CD14-positive monocyte (primary cell): ENCODE measurements at regions not wholly inside any gene's neighbourhood (a gene's known extent, or its start where the extent isn't known, plus 50 kb on each side); places are given as distances from the start of the nearest gene placed in this dataset.

ENCODE experiments used
- DNase-seq, 3 donors: peaks; one replicate each; pipeline ENCODE4 v3.0.0-alpha.2; 2011 to 2022
- H2AFZ ChIP-seq: 2 replicates; pipeline ENCODE4 v1.6.0; 2012; ENCODE audit warnings: mild to moderate bottlenecking, low read depth, low read length, inconsistent platforms; ENCODE audit not compliant: insufficient read depth, poor library complexity, severe bottlenecking
- H3K27ac ChIP-seq, 2 donors: 1 replicate in 1 of 2; 2 replicates in 1 of 2; pipeline ENCODE4 v1.5.1; 2012 to 2013; ENCODE audit warnings: low read length in 2 of 2, control low read depth in 1 of 2, inconsistent platforms in 1 of 2, low read depth in 1 of 2, mild to moderate bottlenecking in 1 of 2
- H3K27me3 ChIP-seq, 2 donors: one replicate each; pipeline versions ENCODE4 v1.6.0 to v1.6.1; 2011 to 2013; ENCODE audit warnings: low read length in 2 of 2; ENCODE audit not compliant: control insufficient read depth in 2 of 2, insufficient read depth in 2 of 2
- H3K36me3 ChIP-seq, 2 donors: replicated peaks in 1 of 2; 1 replicate in 1 of 2; 2 replicates in 1 of 2; pipeline versions ENCODE4 v1.5.1 to v1.6.1; 2012 to 2013; ENCODE audit warnings: low read length in 2 of 2, control low read depth in 1 of 2, inconsistent platforms in 1 of 2, mild to moderate bottlenecking in 1 of 2; ENCODE audit not compliant: insufficient read depth in 2 of 2, control insufficient read depth in 1 of 2
- H3K4me1 ChIP-seq, 2 donors: 1 replicate in 1 of 2; 2 replicates in 1 of 2; pipeline versions ENCODE4 v1.5.1 to v1.6.1; 2012 to 2013; ENCODE audit warnings: low read length in 2 of 2, control low read depth in 1 of 2, inconsistent platforms in 1 of 2, mild to moderate bottlenecking in 1 of 2, moderate library complexity in 1 of 2; ENCODE audit not compliant: insufficient read depth in 2 of 2, control insufficient read depth in 1 of 2
- H3K4me2 ChIP-seq: replicated peaks from 2 replicates; pipeline ENCODE3; 2012; ENCODE audit warnings: low read length, moderate library complexity, mild to moderate bottlenecking; ENCODE audit not compliant: poor library complexity, severe bottlenecking; ENCODE audit errors: extremely low read depth
- H3K4me3 ChIP-seq, 3 experiments: fragments of 200-600 bp in 1 of 3; sonication (generic) in 1 of 3; replicated peaks in 1 of 3; 1 replicate in 2 of 3; 2 replicates in 1 of 3; pipeline ENCODE4 v1.5.1; 2011 to 2013; ENCODE audit warnings: low read length in 3 of 3, mild to moderate bottlenecking in 3 of 3, control low read depth in 2 of 3, low read depth in 2 of 3, inconsistent platforms in 1 of 3, moderate library complexity in 1 of 3
- H3K79me2 ChIP-seq: 2 replicates; pipeline ENCODE4 v1.6.0; 2012; ENCODE audit warnings: mild to moderate bottlenecking, control low read depth, inconsistent platforms, low read length, moderate library complexity; ENCODE audit not compliant: insufficient read depth
- H3K9ac ChIP-seq: 2 replicates; pipeline ENCODE4 v1.6.0; 2017; ENCODE audit warnings: low read length, mild to moderate bottlenecking; ENCODE audit not compliant: insufficient read depth, poor library complexity, severe bottlenecking
- H3K9me3 ChIP-seq, 2 donors: replicated peaks in 1 of 2; 1 replicate in 1 of 2; 2 replicates in 1 of 2; pipeline versions ENCODE4 v1.5.1 to v1.6.1; 2012 to 2013; ENCODE audit warnings: low read length in 2 of 2, control low read depth in 1 of 2; ENCODE audit not compliant: control insufficient read depth in 1 of 2, insufficient read depth in 1 of 2
- H4K20me1 ChIP-seq: 2 replicates; pipeline ENCODE4 v1.6.0; 2012; ENCODE audit warnings: mild to moderate bottlenecking, low read length, control low read depth, moderate library complexity; ENCODE audit not compliant: insufficient read depth
- H3K27ac Mint-ChIP-seq, 7 donors: one replicate each; pipeline ENCODE4 v1.8.0; 2020; ENCODE audit warnings: mild to moderate bottlenecking in 7 of 7, mixed read lengths in 7 of 7, moderate library complexity in 6 of 7, inconsistent platforms in 2 of 7
- H3K27me3 Mint-ChIP-seq, 3 donors: one replicate each; pipeline ENCODE4 v1.8.0; 2021 to 2022; ENCODE audit warnings: low read depth in 3 of 3, mild to moderate bottlenecking in 3 of 3, mixed read lengths in 3 of 3, moderate library complexity in 3 of 3, inconsistent platforms in 1 of 3
- H3K36me3 Mint-ChIP-seq, 2 donors: one replicate each; pipeline ENCODE4 v1.8.0; 2020; ENCODE audit warnings: mixed read lengths in 2 of 2, inconsistent platforms in 1 of 2, mild to moderate bottlenecking in 1 of 2
- H3K4me1 Mint-ChIP-seq: one replicate; pipeline ENCODE4 v1.8.0; 2020; ENCODE audit warnings: mild to moderate bottlenecking, mixed read lengths
- H3K4me3 Mint-ChIP-seq, 2 donors: one replicate each; pipeline ENCODE4 v1.8.0; 2020; ENCODE audit warnings: mild to moderate bottlenecking in 2 of 2, mixed read lengths in 2 of 2, moderate library complexity in 1 of 2
- H3K9me3 Mint-ChIP-seq, 7 donors: one replicate each; pipeline ENCODE4 v1.8.0; 2020 to 2022; ENCODE audit warnings: mixed read lengths in 7 of 7, mild to moderate bottlenecking in 6 of 7, moderate library complexity in 6 of 7, inconsistent platforms in 2 of 7
- WGBS: methylation state at CpG from one replicate; pipeline ENCODE4 v1.1.5; 2013; ENCODE audit warnings: missing lambda C conversion rate; ENCODE audit not compliant: insufficient coverage; 5-methylcytosine and 5-hydroxymethylcytosine counted together
- intact Hi-C, 2 donors: fragments of 100-400 bp; cut with micrococcal nuclease; formaldehyde crosslinking; loops; one replicate each; pipeline versions ENCODE4 v1.15.0 to v1.15.1; 2023
- TF ChIP-seq, protein P1 (sequence below): fragments of 200-600 bp; IDR thresholded peaks from one replicate; pipeline ENCODE4 v1.8.0; 2022; ENCODE audit warnings: antibody characterized with exemption, mild to moderate bottlenecking

DNA sequence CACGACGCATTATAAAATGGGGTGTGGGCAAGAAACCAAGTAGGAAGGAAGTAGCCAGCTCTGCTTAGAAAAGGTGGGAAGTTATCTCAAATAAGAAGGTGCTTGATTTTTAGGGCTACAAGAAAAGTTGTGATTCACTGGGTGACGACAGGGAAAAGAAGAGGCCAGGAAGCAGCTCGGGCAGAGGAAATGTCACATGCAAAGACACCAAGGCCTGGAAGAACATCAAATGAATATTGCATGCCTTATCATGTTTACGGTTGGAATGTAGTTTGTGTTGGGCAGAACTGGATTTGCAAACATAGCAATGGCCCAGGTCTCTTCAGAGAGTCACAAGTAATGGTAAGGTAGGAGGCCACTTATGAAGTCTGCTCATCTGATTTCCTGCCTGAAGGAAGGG lies 610.6 kb downstream of the IRS1 start:
- Mint-ChIP-seq H3K27ac (no peak overlapping the region), H3K36me3 (no peaks in the 10 kb centered on the region), H3K9me3 (peaks cover 0 to 3% (median 0%) of the 10 kb centered on the region in 7 donors), H3K4me1 (peaks cover 13% of the 10 kb centered on the region), H3K27me3 (peaks cover 0 to 2% (median 0%) of the 10 kb centered on the region in 3 donors), H3K4me3 (no peak overlapping the region)
- Histone ChIP-seq H3K27me3 (no peaks in the 10 kb centered on the region), H2AFZ (no peak overlapping the region), H3K79me2 (no peaks in the 10 kb centered on the region), H3K4me3 (no peak overlapping the region), H3K27ac (no peak overlapping the region), H3K9ac (no peak overlapping the region), H3K36me3 (no peaks in the 10 kb centered on the region), H4K20me1 (no peaks in the 10 kb centered on the region), H3K4me1 (peaks cover 18 to 19% of the 10 kb centered on the region in 2 donors), H3K9me3 (no peaks in the 10 kb centered on the region), H3K4me2 (no peak overlapping the region)
- 87% methylated on average over 3 of the region's 5 CpGs for WGBS
- intact Hi-C loops: no loop called here
- TF ChIP-seq, protein P1, sequence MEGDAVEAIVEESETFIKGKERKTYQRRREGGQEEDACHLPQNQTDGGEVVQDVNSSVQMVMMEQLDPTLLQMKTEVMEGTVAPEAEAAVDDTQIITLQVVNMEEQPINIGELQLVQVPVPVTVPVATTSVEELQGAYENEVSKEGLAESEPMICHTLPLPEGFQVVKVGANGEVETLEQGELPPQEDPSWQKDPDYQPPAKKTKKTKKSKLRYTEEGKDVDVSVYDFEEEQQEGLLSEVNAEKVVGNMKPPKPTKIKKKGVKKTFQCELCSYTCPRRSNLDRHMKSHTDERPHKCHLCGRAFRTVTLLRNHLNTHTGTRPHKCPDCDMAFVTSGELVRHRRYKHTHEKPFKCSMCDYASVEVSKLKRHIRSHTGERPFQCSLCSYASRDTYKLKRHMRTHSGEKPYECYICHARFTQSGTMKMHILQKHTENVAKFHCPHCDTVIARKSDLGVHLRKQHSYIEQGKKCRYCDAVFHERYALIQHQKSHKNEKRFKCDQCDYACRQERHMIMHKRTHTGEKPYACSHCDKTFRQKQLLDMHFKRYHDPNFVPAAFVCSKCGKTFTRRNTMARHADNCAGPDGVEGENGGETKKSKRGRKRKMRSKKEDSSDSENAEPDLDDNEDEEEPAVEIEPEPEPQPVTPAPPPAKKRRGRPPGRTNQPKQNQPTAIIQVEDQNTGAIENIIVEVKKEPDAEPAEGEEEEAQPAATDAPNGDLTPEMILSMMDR: no peak
- no peak for DNase-seq

DNA sequence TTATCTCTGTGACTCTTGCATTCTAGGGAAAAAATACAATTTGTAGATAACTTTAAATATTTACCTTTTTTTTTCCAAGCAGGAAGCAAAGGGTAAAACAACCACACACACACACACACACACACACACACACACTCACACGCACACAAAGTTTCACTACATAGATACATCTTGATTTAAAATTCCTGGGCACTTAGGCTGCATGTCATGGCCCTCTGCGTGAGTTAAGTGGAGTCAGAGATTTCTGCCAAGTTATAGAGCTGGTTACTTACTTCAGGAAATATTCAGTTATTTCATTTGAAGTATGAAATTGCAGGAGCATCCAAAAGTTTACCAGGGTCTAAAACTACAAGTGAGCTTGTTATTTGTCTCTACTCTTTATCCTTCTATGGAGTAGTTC lies 612.0 kb downstream of the IRS1 start:
- H3K27ac ChIP-seq: no peak overlapping the region
- Mint-ChIP-seq H3K27me3 (peaks cover 0 to 2% (median 0%) of the 10 kb centered on the region in 3 donors), H3K27ac (no peak overlapping the region), H3K9me3 (peaks cover 0 to 3% (median 0%) of the 10 kb centered on the region in 7 donors), H3K4me1 (peaks cover 16% of the 10 kb centered on the region), H3K4me3 (no peak overlapping the region), H3K36me3 (no peaks in the 10 kb centered on the region)
- TF ChIP-seq, protein P1: no peak
- no peaks in the 10 kb centered on the region for H3K27me3 ChIP-seq
- H3K4me1 ChIP-seq: peaks cover 23 to 28% of the 10 kb centered on the region in 2 donors
- H3K36me3 ChIP-seq: no peaks in the 10 kb centered on the region
- H3K4me2 ChIP-seq: no peak overlapping the region
- H3K79me2 ChIP-seq: no peaks in the 10 kb centered on the region
- intact Hi-C loops: no loop called here
- no peak for DNase-seq
- no peak overlapping the region for H2AFZ ChIP-seq
- H3K9ac ChIP-seq: no peak overlapping the region
- no peaks in the 10 kb centered on the region for H3K9me3 ChIP-seq
- no peak overlapping the region for H3K4me3 ChIP-seq
- 0% methylated on average over 1 of the region's 2 CpGs for WGBS
- no peaks in the 10 kb centered on the region for H4K20me1 ChIP-seq
